Left forelimb (tissue), 1 donor: ENCODE measurements at regions not wholly inside any gene's neighbourhood (a gene's known extent, or its start where the extent isn't known, plus 50 kb on each side); places are given as distances from the start of the nearest gene placed in this dataset.
"Not testable (repeated sequence)": the region's sequence is repeated elsewhere in the genome, so short reads cannot be mapped to it uniquely, and the experiment has no call there.

ENCODE experiments used
- DNase-seq: peaks from one replicate; pipeline ENCODE4 v3.0.0-alpha.2; 2018; ENCODE audit warnings: low spot score

GRCh38 chr7:125386211-125386610, 456.6 kb upstream of the POT1 start:
- DNase-seq, result no peak

- DNase-seq, result no peak
Measured at GRCh38 chr7:125383324-125383723, 453.7 kb upstream of the POT1 start.

- DNase-seq, result no peak
Measured at GRCh38 chr7:125382401-125382800, 452.8 kb upstream of the POT1 start.

GRCh38 chr7:125375942-125376341, 446.3 kb upstream of the POT1 start:
- no peak for DNase-seq

- DNase-seq, result no peak
Measured at GRCh38 chr7:125370502-125370901, 440.9 kb upstream of the POT1 start.

- DNase-seq, result no peak
Measured at GRCh38 chr7:125363873-125364272, 434.2 kb upstream of the POT1 start.

- DNase-seq, result no peak
Measured at GRCh38 chr7:125358551-125359167, 429.0 kb upstream of the POT1 start.

- no peak for DNase-seq
Measured at GRCh38 chr7:125357676-125358455, 428.2 kb upstream of the POT1 start.

- no peak for DNase-seq
Measured at GRCh38 chr7:125355899-125356298, 426.3 kb upstream of the POT1 start.

GRCh38 chr7:125347269-125347668, 417.6 kb upstream of the POT1 start:
- DNase-seq, result no peak

- no peak for DNase-seq
Measured at GRCh38 chr7:125338110-125338509, 408.5 kb upstream of the POT1 start.

- DNase-seq, result no peak
Measured at GRCh38 chr7:125336326-125336725, 406.7 kb upstream of the POT1 start.

GRCh38 chr7:125326666-125327255, 397.1 kb upstream of the POT1 start:
- no peak for DNase-seq

GRCh38 chr7:125316466-125316865, 386.8 kb upstream of the POT1 start:
- no peak for DNase-seq

GRCh38 chr7:125299003-125299765, 369.6 kb upstream of the POT1 start:
- no peak for DNase-seq

GRCh38 chr7:125279961-125280360, 350.3 kb upstream of the POT1 start:
- DNase-seq, result no peak

- no peak for DNase-seq
Measured at GRCh38 chr7:125278318-125278717, 348.7 kb upstream of the POT1 start.

- DNase-seq, result not testable (repeated sequence)
Measured at GRCh38 chr7:125274742-125275141, 345.1 kb upstream of the POT1 start.

GRCh38 chr7:125264174-125264856, 334.7 kb upstream of the POT1 start:
- DNase-seq, result not testable (repeated sequence)

- DNase-seq, result not testable (repeated sequence)
Measured at GRCh38 chr7:125258876-125259417, 329.3 kb upstream of the POT1 start.

- DNase-seq, result no peak
Measured at GRCh38 chr7:125257617-125258016, 328.0 kb upstream of the POT1 start.

GRCh38 chr7:125256446-125256845, 326.8 kb upstream of the POT1 start:
- no peak for DNase-seq
